A549 (cell line): ENCODE measurements at regions not wholly inside any gene's neighbourhood (a gene's known extent, or its start where the extent isn't known, plus 50 kb on each side); places are given as distances from the start of the nearest gene placed in this dataset.

Experiments used
- ATAC-seq, 2 experiments: fragments of 200-7000 bp in 1 of 2; fragments of >200 bp in 1 of 2; cut with Nextera tagmentation in 1 of 2; cut with Tn5 transposase in 1 of 2; 3 replicates each; pipeline versions ENCODE4 v1.8.0 to v1.9.1; 2018 to 2020; ENCODE audit warnings: mild to moderate bottlenecking in 1 of 2, moderate library complexity in 1 of 2
- CTCF ChIA-PET: fragments of 300-600 bp; sonication (Branson Sonifier 250); formaldehyde crosslinking; extraction: SDS; loops from one replicate; lab custom pipeline; 2021; ENCODE audit warnings: antibody characterized with exemption, inconsistent platforms; lab: Yijun Ruan, JAX
- POLR2A ChIA-PET: fragments of 350-600 bp; formaldehyde crosslinking; extraction: SDS; loops from one replicate; lab custom pipeline; 2021; ENCODE audit warnings: antibody characterized with exemption, inconsistent platforms; lab: Yijun Ruan, JAX
- DNase-seq, 2 experiments: peaks; one replicate each; pipeline versions ENCODE4 v3.0.0 to v3.0.0-alpha.2; 2011 to 2016; ENCODE audit warnings: low read depth in 1 of 2, low spot score in 1 of 2
- FAIRE-seq: peaks from 2 replicates; lab custom pipeline; 2011; peaks lifted over from hg19 to GRCh38; lab: Jason Lieb, UNC
- H3K27ac ChIP-seq, 2 experiments: fragments of >200 bp; sonication (Bioruptor Twin); formaldehyde crosslinking; 3 replicates each; pipeline ENCODE4 v1.5.1; 2016 to 2017
- H3K4me1 ChIP-seq: fragments of >200 bp; sonication (Bioruptor Twin); formaldehyde crosslinking; 3 replicates; pipeline ENCODE4 v1.6.1; 2016
- H3K4me2 ChIP-seq: fragments of >200 bp; sonication (Bioruptor Twin); formaldehyde crosslinking; 3 replicates; pipeline ENCODE4 v1.6.1; 2016
- H3K4me3 ChIP-seq: fragments of >200 bp; sonication (Bioruptor Twin); formaldehyde crosslinking; 3 replicates; pipeline ENCODE4 v1.5.1; 2016
- H3K9me3 ChIP-seq: fragments of >200 bp; sonication (Bioruptor Twin); formaldehyde crosslinking; 3 replicates; pipeline ENCODE4 v1.6.1; 2016
- CBX2 ChIP-seq: fragments of 200-600 bp; sonication (generic); IDR thresholded peaks from 2 replicates; pipeline ENCODE4 v1.6.1; 2016; ENCODE audit warnings: low read depth, mild to moderate bottlenecking, borderline replicate concordance
- EHMT2 ChIP-seq: fragments of 200-600 bp; sonication (generic); IDR thresholded peaks from 2 replicates; pipeline ENCODE4 v1.6.1; 2016; ENCODE audit warnings: antibody characterized with exemption, low read depth, mild to moderate bottlenecking, moderate library complexity
- ESRRA ChIP-seq: fragments of 150-350 bp; IDR thresholded peaks from 2 replicates; pipeline ENCODE4 v1.6.1; 2014; ENCODE audit warnings: mild to moderate bottlenecking, low read length, borderline replicate concordance
- FOXS1 ChIP-seq: fragments of 250-450 bp; sonication (Bioruptor Pico); IDR thresholded peaks from 2 replicates; pipeline ENCODE4 v1.5.0; 2020; ENCODE audit warnings: mild to moderate bottlenecking, moderate library complexity
- GATA3 ChIP-seq: IDR thresholded peaks from 2 replicates; pipeline ENCODE4 v1.6.1; 2012; ENCODE audit warnings: borderline replicate concordance
- HDAC2 ChIP-seq: fragments of 200-600 bp; sonication (generic); IDR thresholded peaks from 2 replicates; pipeline ENCODE4 v1.6.1; 2016
- HEYL ChIP-seq: fragments of 250-450 bp; sonication (Bioruptor Pico); IDR thresholded peaks from 2 replicates; pipeline ENCODE4 v1.8.0; 2021; ENCODE audit warnings: mild to moderate bottlenecking, moderate library complexity
- HOXB13 ChIP-seq: fragments of 250-450 bp; sonication (Bioruptor Pico); IDR thresholded peaks from 2 replicates; pipeline ENCODE4 v1.5.0; 2020; ENCODE audit warnings: low read depth, mild to moderate bottlenecking, moderate library complexity
- JUN ChIP-seq, 2 experiments: fragments of >200 bp; sonication (Bioruptor Twin); formaldehyde crosslinking; IDR thresholded peaks; 2 replicates in 1 of 2; 3 replicates in 1 of 2; pipeline ENCODE4 v1.6.1; 2016 to 2017
- JUNB ChIP-seq: fragments of >200 bp; sonication (Bioruptor Twin); formaldehyde crosslinking; IDR thresholded peaks from 2 replicates; pipeline ENCODE4 v1.6.1; 2016
- KDM1A ChIP-seq: fragments of 200-600 bp; sonication (generic); IDR thresholded peaks from 2 replicates; pipeline ENCODE4 v1.6.1; 2016; ENCODE audit warnings: low read depth, mild to moderate bottlenecking
- MAZ ChIP-seq: fragments of 150-350 bp; IDR thresholded peaks from 2 replicates; pipeline ENCODE4 v1.6.1; 2014; ENCODE audit warnings: antibody characterized with exemption, low read depth, low read length, borderline replicate concordance
- MYC ChIP-seq: IDR thresholded peaks from 2 replicates; pipeline ENCODE4 v1.6.1; 2012; ENCODE audit warnings: mild to moderate bottlenecking, inconsistent platforms, low read length, improper control_type of control experiment, borderline replicate concordance
- POLR2AphosphoS2 ChIP-seq: conservative IDR thresholded peaks from 2 replicates; pipeline ENCODE4 v1.6.1; 2012; ENCODE audit warnings: low read length, improper control_type of control experiment, inconsistent platforms
- RAD21 ChIP-seq, 2 experiments: fragments of >200 bp in 1 of 2; sonication (Bioruptor Twin) in 1 of 2; formaldehyde crosslinking in 1 of 2; IDR thresholded peaks in 1 of 2; conservative IDR thresholded peaks in 1 of 2; 2 replicates in 1 of 2; 3 replicates in 1 of 2; pipeline ENCODE4 v1.6.1; 2012 to 2018; ENCODE audit warnings: inconsistent platforms in 1 of 2
- RCOR1 ChIP-seq: fragments of 150-350 bp; IDR thresholded peaks from 2 replicates; pipeline ENCODE4 v1.6.1; 2014; ENCODE audit warnings: antibody characterized with exemption, low read length, low read depth
- TFCP2L1 ChIP-seq: fragments of 250-450 bp; sonication (Bioruptor Pico); IDR thresholded peaks from 2 replicates; pipeline ENCODE4 v1.5.0; 2021; ENCODE audit warnings: mild to moderate bottlenecking
- ZSCAN20 ChIP-seq: fragments of 250-450 bp; sonication (Bioruptor Pico); IDR thresholded peaks from 2 replicates; pipeline ENCODE4 v1.8.0; 2022; ENCODE audit warnings: mild to moderate bottlenecking, moderate library complexity
- WGBS: methylation state at CpG from one replicate; pipeline ENCODE4 v1.1.6; 2017; ENCODE audit errors: missing lambda C conversion rate; 5-methylcytosine and 5-hydroxymethylcytosine counted together
- TF ChIP-seq, protein P1 (sequence below): fragments of >200 bp; sonication (Bioruptor Twin); formaldehyde crosslinking; IDR thresholded peaks from 3 replicates; pipeline ENCODE4 v1.5.1; 2016
- TF ChIP-seq, protein P2 (sequence below): fragments of 250-450 bp; sonication (Bioruptor Pico); IDR thresholded peaks from 2 replicates; pipeline ENCODE4 v1.5.0; 2021; ENCODE audit warnings: mild to moderate bottlenecking, moderate library complexity, borderline replicate concordance
- TF ChIP-seq, protein P3 (sequence below): IDR thresholded peaks from 2 replicates; pipeline ENCODE4 v1.6.1; 2012

DNA sequence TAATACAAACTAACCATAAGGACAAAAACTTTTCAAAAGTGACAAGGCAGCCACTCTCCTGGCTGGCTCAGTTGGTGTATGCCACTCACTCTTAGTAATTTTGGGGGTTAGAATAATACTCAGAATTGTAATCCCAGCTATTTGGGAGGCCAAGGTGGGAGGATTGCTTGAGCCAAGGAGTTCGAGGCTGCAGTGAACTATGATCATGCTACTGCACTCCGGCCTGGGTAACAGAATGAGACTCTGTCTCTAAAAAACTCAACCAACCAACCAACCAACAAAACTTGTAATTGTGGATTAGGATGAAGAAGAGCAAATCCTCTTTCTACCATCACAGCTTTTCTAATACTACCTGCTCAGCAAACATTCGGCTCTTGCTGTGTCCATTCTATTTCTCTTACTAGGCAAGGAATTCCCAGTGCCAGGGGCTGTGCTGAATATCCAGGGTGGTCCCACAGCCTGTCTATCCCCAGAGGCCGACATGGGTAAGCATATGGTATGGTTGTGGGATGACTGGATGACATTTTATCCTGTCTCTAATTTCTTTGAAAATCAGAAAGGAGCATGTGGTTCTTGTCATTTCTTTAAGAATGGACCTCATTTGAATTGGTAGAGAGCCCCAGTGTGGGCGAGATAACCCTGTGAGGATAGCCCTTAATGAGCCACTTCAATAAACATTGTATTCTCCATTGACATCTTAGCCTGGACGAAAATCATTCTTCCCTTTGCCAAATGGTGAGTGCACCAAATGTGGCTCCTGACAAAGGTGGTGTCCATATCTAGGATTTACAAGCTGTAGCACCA is 220.1 kb downstream of the MYCN start:
- ChIA-PET CTCF (interaction anchor here (0.6 kb wide), 1 partner anchor 69 kb away, joined by 3 read pairs; no protein-coding TSS in a partner anchor), POLR2A (no interaction called here)
- no peak for TF ChIP-seq POLR2AphosphoS2
- no peak for TF ChIP-seq MYC
- no peak for TF ChIP-seq HOXB13 (CRISPR knock-in tag)
- TF ChIP-seq, protein P1, sequence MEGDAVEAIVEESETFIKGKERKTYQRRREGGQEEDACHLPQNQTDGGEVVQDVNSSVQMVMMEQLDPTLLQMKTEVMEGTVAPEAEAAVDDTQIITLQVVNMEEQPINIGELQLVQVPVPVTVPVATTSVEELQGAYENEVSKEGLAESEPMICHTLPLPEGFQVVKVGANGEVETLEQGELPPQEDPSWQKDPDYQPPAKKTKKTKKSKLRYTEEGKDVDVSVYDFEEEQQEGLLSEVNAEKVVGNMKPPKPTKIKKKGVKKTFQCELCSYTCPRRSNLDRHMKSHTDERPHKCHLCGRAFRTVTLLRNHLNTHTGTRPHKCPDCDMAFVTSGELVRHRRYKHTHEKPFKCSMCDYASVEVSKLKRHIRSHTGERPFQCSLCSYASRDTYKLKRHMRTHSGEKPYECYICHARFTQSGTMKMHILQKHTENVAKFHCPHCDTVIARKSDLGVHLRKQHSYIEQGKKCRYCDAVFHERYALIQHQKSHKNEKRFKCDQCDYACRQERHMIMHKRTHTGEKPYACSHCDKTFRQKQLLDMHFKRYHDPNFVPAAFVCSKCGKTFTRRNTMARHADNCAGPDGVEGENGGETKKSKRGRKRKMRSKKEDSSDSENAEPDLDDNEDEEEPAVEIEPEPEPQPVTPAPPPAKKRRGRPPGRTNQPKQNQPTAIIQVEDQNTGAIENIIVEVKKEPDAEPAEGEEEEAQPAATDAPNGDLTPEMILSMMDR, result no peak
- no peak for TF ChIP-seq EHMT2
- TF ChIP-seq, protein P2, sequence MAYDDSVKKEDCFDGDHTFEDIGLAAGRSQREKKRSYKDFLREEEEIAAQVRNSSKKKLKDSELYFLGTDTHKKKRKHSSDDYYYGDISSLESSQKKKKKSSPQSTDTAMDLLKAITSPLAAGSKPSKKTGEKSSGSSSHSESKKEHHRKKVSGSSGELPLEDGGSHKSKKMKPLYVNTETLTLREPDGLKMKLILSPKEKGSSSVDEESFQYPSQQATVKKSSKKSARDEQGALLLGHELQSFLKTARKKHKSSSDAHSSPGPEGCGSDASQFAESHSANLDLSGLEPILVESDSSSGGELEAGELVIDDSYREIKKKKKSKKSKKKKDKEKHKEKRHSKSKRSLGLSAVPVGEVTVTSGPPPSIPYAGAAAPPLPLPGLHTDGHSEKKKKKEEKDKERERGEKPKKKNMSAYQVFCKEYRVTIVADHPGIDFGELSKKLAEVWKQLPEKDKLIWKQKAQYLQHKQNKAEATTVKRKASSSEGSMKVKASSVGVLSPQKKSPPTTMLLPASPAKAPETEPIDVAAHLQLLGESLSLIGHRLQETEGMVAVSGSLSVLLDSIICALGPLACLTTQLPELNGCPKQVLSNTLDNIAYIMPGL, result no peak
- no peak for TF ChIP-seq JUN (IDR thresholded peaks at IDR 0.05)
- TF ChIP-seq, protein P3, sequence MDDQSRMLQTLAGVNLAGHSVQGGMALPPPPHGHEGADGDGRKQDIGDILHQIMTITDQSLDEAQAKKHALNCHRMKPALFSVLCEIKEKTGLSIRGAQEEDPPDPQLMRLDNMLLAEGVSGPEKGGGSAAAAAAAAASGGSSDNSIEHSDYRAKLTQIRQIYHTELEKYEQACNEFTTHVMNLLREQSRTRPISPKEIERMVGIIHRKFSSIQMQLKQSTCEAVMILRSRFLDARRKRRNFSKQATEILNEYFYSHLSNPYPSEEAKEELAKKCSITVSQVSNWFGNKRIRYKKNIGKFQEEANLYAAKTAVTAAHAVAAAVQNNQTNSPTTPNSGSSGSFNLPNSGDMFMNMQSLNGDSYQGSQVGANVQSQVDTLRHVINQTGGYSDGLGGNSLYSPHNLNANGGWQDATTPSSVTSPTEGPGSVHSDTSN, result no peak
- TF ChIP-seq ESRRA, result no peak
- TF ChIP-seq RAD21 (conservative IDR thresholded peaks at IDR 0.05 in 1 of 2, IDR thresholded peaks at IDR 0.05 in 1 of 2), result no peak
- TF ChIP-seq JUNB, result no peak
- no peak for TF ChIP-seq CBX2
- no peak for TF ChIP-seq GATA3
- TF ChIP-seq MAZ, result no peak
- TF ChIP-seq KDM1A, result no peak
- no peak for TF ChIP-seq HDAC2
- no peak for TF ChIP-seq HEYL (CRISPR knock-in tag)
- TF ChIP-seq RCOR1, result no peak
- TF ChIP-seq FOXS1, result no peak
- no peak for TF ChIP-seq ZSCAN20 (CRISPR knock-in tag)
- H3K4me3 ChIP-seq, result no peak overlapping the region
- no peaks in the 10 kb centered on the region for H3K4me1 ChIP-seq
- DNase-seq (no peak), FAIRE-seq (no peak), ATAC-seq (no peak)
- WGBS, result 3% methylated on average over 6 of the region's 6 CpGs
- no peaks in the 10 kb centered on the region for H3K9me3 ChIP-seq
- no peak overlapping the region for H3K4me2 ChIP-seq
- no peak overlapping the region for H3K27ac ChIP-seq

DNA sequence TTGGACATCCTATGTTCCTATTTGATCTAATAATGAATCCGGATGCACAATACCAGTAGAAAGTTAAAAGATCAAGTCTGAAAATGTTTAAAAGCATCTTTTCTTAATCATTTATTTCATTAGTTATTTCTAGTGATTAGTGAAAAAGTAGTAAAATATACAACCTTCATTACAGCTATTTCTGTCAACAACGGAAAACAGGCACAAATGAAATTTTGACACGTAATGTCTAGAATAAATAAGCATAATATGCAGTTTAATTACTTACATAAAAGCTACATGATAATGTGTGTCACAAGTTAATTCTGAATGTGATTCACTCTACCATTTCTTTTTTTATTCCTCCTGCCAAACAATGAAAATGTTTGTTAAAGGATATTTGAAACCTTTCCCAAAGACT is 216.1 kb downstream of the MYCN start:
- WGBS, result 20% methylated on average over 3 of the region's 3 CpGs
- no peak for ATAC-seq
- Histone ChIP-seq H3K4me2 (no peak overlapping the region), H3K27ac (no peak overlapping the region), H3K4me1 (no peaks in the 10 kb centered on the region), H3K9me3 (no peaks in the 10 kb centered on the region), H3K4me3 (no peak overlapping the region)
- DNase-seq, result no peak
- CTCF ChIA-PET, result no interaction called here
- POLR2A ChIA-PET, result no interaction called here
- FAIRE-seq, result no peak
- TF ChIP-seq TFCP2L1 (CRISPR knock-in tag) (no peak), JUNB (no peak)
